ENCODE measurements at regions not wholly inside any gene's neighbourhood (a gene's known extent, or its start where the extent isn't known, plus 50 kb on each side); places are given as distances from the start of the nearest gene placed in this dataset.

DNA sequence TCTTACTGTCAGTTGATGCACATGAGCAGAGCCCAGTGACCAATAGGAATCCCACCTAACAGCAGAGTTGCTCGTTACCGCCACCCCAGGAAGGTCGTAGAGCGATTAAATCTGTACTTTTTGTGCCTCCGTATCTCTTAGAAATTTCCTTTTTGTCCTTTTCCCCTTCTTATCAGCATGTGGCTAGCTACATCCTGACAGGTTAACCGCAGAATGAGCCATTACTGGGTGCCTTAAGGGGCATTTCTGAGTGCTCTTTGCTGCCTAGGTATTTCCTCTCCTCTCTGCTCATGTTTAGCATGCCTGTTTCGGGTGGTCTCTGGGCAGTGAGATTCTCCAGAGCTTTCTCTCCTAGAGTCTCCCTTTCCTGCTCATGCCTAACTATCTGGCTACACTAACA is 530.5 kb downstream of the FAM133A start (continued):
- TF ChIP-seq REST (IDR thresholded peaks at IDR 0.05) (no peak), JUND (IDR thresholded peaks at IDR 0.05) (no peak), ATF3 (IDR thresholded peaks at IDR 0.05) (no peak)
- TF ChIP-seq, protein P1, sequence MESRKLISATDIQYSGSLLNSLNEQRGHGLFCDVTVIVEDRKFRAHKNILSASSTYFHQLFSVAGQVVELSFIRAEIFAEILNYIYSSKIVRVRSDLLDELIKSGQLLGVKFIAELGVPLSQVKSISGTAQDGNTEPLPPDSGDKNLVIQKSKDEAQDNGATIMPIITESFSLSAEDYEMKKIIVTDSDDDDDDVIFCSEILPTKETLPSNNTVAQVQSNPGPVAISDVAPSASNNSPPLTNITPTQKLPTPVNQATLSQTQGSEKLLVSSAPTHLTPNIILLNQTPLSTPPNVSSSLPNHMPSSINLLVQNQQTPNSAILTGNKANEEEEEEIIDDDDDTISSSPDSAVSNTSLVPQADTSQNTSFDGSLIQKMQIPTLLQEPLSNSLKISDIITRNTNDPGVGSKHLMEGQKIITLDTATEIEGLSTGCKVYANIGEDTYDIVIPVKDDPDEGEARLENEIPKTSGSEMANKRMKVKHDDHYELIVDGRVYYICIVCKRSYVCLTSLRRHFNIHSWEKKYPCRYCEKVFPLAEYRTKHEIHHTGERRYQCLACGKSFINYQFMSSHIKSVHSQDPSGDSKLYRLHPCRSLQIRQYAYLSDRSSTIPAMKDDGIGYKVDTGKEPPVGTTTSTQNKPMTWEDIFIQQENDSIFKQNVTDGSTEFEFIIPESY (IDR thresholded peaks at IDR 0.05), result no peak

DNA sequence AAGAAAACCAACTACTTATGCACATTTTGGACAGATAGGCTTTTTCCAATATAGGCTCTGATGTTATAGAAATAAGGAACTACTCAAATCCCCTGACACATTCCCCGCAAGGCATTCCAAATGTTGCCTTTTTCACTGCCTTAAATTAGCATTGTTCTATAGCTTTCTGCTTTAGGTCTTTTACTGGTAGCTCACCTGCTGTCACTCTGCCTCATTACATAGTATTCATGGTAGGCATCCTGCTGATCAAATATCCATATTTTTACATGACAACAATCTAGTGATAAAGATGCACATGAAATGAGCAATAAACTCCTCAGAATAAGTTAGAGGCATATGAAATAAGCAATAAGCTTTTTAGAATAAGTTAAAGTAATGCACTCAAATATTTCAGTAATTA is 542.7 kb downstream of the FAM133A start:
- Histone ChIP-seq H3K27ac (ENCODE audit: low read depth in 1 of 2, low read length in 2 of 2) (no peak overlapping the region), H3K36me3 (ENCODE audit: control insufficient read depth in 4 of 4, insufficient read depth in 3 of 4, low read depth in 1 of 4, low read length in 3 of 4) (no peaks in the 10 kb centered on the region), H3K9ac (ENCODE audit: low read depth in 1 of 2, low read length in 2 of 2) (no peak overlapping the region), H3K4me1 (ENCODE audit: control insufficient read depth in 4 of 4, insufficient read depth in 4 of 4, low read length in 3 of 4) (no peaks in the 10 kb centered on the region), H3K27me3 (ENCODE audit: control insufficient read depth in 4 of 4, insufficient read depth in 4 of 4, low read length in 3 of 4) (no peaks in the 10 kb centered on the region), H3K9me3 (ENCODE audit: control insufficient read depth in 4 of 4, low read length in 3 of 4) (no peaks in the 10 kb centered on the region), H3K4me3 (ENCODE audit: low read depth in 1 of 3, low read length in 3 of 3) (no peak overlapping the region)
- 74% methylated on average over 1 of the region's 1 CpG for WGBS
- DNase-seq (ENCODE audit: low spot score), result no peak
- TF ChIP-seq RAD21 (IDR thresholded peaks at IDR 0.05) (no peak), YY1 (IDR thresholded peaks at IDR 0.05) (no peak)

DNA sequence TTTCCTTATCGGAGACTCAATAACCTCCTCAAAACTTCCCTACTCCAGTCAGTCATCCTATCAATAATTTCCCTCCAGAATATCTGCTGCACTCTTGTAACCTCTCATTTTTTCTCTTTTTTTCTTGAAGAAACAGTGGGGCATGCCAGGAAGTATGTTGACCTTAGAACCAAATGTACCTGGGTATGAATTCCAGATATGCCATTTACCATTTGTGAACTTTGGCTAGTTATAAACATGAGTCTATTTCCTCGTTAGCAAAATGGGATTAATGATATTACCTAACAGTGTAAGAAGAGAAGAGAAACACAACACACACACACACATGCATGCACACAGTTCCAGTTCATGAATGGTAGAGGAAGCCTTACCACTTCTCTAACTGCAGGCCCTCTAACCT is 578.2 kb downstream of the FAM133A start:
- Histone ChIP-seq H3K4me1 (ENCODE audit: control insufficient read depth in 4 of 4, insufficient read depth in 4 of 4, low read length in 3 of 4) (no peaks in the 10 kb centered on the region), H3K9me3 (ENCODE audit: control insufficient read depth in 4 of 4, low read length in 3 of 4) (no peaks in the 10 kb centered on the region), H3K4me3 (ENCODE audit: low read depth in 1 of 3, low read length in 3 of 3) (no peak overlapping the region), H3K9ac (ENCODE audit: low read depth in 1 of 2, low read length in 2 of 2) (no peak overlapping the region), H3K27me3 (ENCODE audit: control insufficient read depth in 4 of 4, insufficient read depth in 4 of 4, low read length in 3 of 4) (peaks cover 0 to 6% (median 0%) of the 10 kb centered on the region in 4 donors), H3K27ac (ENCODE audit: low read depth in 1 of 2, low read length in 2 of 2) (no peak overlapping the region), H3K36me3 (ENCODE audit: control insufficient read depth in 4 of 4, insufficient read depth in 3 of 4, low read depth in 1 of 4, low read length in 3 of 4) (no peaks in the 10 kb centered on the region)
- DNase-seq (ENCODE audit: low spot score), result no peak
- TF ChIP-seq CTCF (IDR thresholded peaks at IDR 0.05; ENCODE audit: low read depth, low read length, missing input control) (no peak), YY1 (IDR thresholded peaks at IDR 0.05) (no peak), FOXA1 (IDR thresholded peaks at IDR 0.05) (no peak), TAF1 (conservative IDR thresholded peaks at IDR 0.05) (no peak), EGR1 (IDR thresholded peaks at IDR 0.05; ENCODE audit: low read depth in 2 of 2) (no peak), HNF4A (conservative IDR thresholded peaks at IDR 0.05) (no peak), REST (IDR thresholded peaks at IDR 0.05) (no peak), FOXA2 (IDR thresholded peaks at IDR 0.05) (no peak), RXRA (IDR thresholded peaks at IDR 0.05) (no peak)
- TF ChIP-seq, protein P1 (IDR thresholded peaks at IDR 0.05), result no peak
- WGBS, result 67% methylated on average over 2 of the region's 2 CpGs
